IMR-90 (cell line): ENCODE measurements at regions not wholly inside any gene's neighbourhood (a gene's known extent, or its start where the extent isn't known, plus 50 kb on each side); places are given as distances from the start of the nearest gene placed in this dataset.

Source experiments
- ATAC-seq: fragments of 200-7000 bp; cut with Tn5 transposase; 2 replicates; pipeline ENCODE4 v1.9.1; 2020; ENCODE audit warnings: low read depth, mild to moderate bottlenecking, moderate library complexity
- BruUV-seq: library from RNA; stranded (reverse); fragments of 400-500 nt; replicated peaks from 2 replicates; lab custom pipeline; 2021; lab: Mats Ljungman, UMichigan
- CTCF ChIA-PET: fragments of 300-600 bp; formaldehyde crosslinking; extraction: SDS; loops from one replicate; lab custom pipeline; 2021; ENCODE audit warnings: antibody characterized with exemption; lab: Yijun Ruan, JAX
- POLR2A ChIA-PET: fragments of 300-600 bp; sonication (Branson Sonifier 250); formaldehyde crosslinking; loops from one replicate; lab custom pipeline; 2022; ENCODE audit warnings: antibody characterized with exemption; ENCODE audit not compliant: unreplicated experiment; lab: Charles Lee
- DNase-seq: peaks from one replicate; pipeline ENCODE4 v3.0.0; 2013
- H2AFZ ChIP-seq: replicated peaks from 2 replicates; pipeline ENCODE3; 2013; ENCODE audit warnings: low read length, mild to moderate bottlenecking; ENCODE audit not compliant: poor library complexity
- H2AK5ac ChIP-seq: 2 replicates; pipeline ENCODE4 v1.6.1; 2013; ENCODE audit warnings: low read depth, low read length, inconsistent platforms
- H2AK9ac ChIP-seq: replicated peaks from 2 replicates; pipeline ENCODE3; 2013; ENCODE audit warnings: mild to moderate bottlenecking, low read depth, low read length, moderate library complexity; ENCODE audit not compliant: poor library complexity
- H2BK120ac ChIP-seq: 2 replicates; pipeline ENCODE4 v1.6.1; 2013; ENCODE audit warnings: low read depth, low read length, inconsistent platforms
- H2BK15ac ChIP-seq: 3 replicates; pipeline ENCODE4 v1.6.1; 2013; ENCODE audit warnings: low read depth, low read length, inconsistent platforms
- H2BK20ac ChIP-seq: 2 replicates; pipeline ENCODE4 v1.6.1; 2013; ENCODE audit warnings: low read depth, mild to moderate bottlenecking, inconsistent platforms, low read length, moderate library complexity
- H2BK5ac ChIP-seq: 2 replicates; pipeline ENCODE4 v1.6.1; 2013; ENCODE audit warnings: mild to moderate bottlenecking, low read depth, low read length, inconsistent platforms; ENCODE audit not compliant: poor library complexity, severe bottlenecking
- H3K14ac ChIP-seq: replicated peaks from 2 replicates; pipeline ENCODE4 v1.6.1; 2013; ENCODE audit warnings: low read depth, low read length, inconsistent platforms
- H3K18ac ChIP-seq: 2 replicates; pipeline ENCODE4 v1.6.1; 2013; ENCODE audit warnings: low read depth, low read length, control low read depth
- H3K23ac ChIP-seq: 2 replicates; pipeline ENCODE4 v1.6.1; 2013; ENCODE audit warnings: low read depth, low read length, inconsistent platforms
- H3K27ac ChIP-seq: 2 replicates; pipeline ENCODE4 v1.5.1; 2013; ENCODE audit warnings: mild to moderate bottlenecking, control low read depth, low read length; ENCODE audit not compliant: insufficient read depth
- H3K27me3 ChIP-seq: 2 replicates; pipeline ENCODE4 v1.6.1; 2013; ENCODE audit warnings: low read length; ENCODE audit not compliant: control insufficient read depth, insufficient read depth
- H3K36me3 ChIP-seq: 2 replicates; pipeline ENCODE4 v1.6.1; 2013; ENCODE audit warnings: low read length, mixed read lengths; ENCODE audit not compliant: control insufficient read depth, insufficient read depth
- H3K4ac ChIP-seq: 2 replicates; pipeline ENCODE4 v1.6.1; 2013; ENCODE audit warnings: low read depth, low read length, inconsistent platforms
- H3K4me1 ChIP-seq: 2 replicates; pipeline ENCODE4 v1.6.1; 2013; ENCODE audit warnings: low read length, mixed read lengths; ENCODE audit not compliant: control insufficient read depth, insufficient read depth
- H3K4me2 ChIP-seq: 2 replicates; pipeline ENCODE4 v1.6.1; 2013; ENCODE audit warnings: low read depth, mild to moderate bottlenecking, control low read depth, low read length, moderate library complexity
- H3K4me3 ChIP-seq: 2 replicates; pipeline ENCODE4 v1.5.1; 2013; ENCODE audit warnings: low read depth, mild to moderate bottlenecking, control low read depth, low read length, moderate library complexity; ENCODE audit not compliant: insufficient read depth
- H3K56ac ChIP-seq: 2 replicates; pipeline ENCODE4 v1.6.1; 2013; ENCODE audit warnings: low read length, inconsistent platforms; ENCODE audit not compliant: insufficient read depth; ENCODE audit errors: extremely low read depth
- H3K79me1 ChIP-seq, 2 experiments: 2 replicates each; pipeline ENCODE4 v1.6.1; 2013; ENCODE audit warnings: low read length in 2 of 2, inconsistent platforms in 1 of 2, low read depth in 1 of 2
- H3K9ac ChIP-seq: 2 replicates; pipeline ENCODE4 v1.6.1; 2013; ENCODE audit warnings: low read depth, low read length, control low read depth
- H3K9me1 ChIP-seq: 2 replicates; pipeline ENCODE4 v1.6.1; 2013; ENCODE audit warnings: low read length, inconsistent platforms; ENCODE audit not compliant: insufficient read depth
- H3K9me3 ChIP-seq: 2 replicates; pipeline ENCODE4 v1.6.1; 2013; ENCODE audit warnings: low read length; ENCODE audit not compliant: control insufficient read depth, insufficient read depth
- H4K20me1 ChIP-seq: 2 replicates; pipeline ENCODE4 v1.6.1; 2013; ENCODE audit warnings: low read length, inconsistent platforms; ENCODE audit not compliant: insufficient read depth
- H4K5ac ChIP-seq: 2 replicates; pipeline ENCODE4 v1.6.1; 2013; ENCODE audit warnings: mild to moderate bottlenecking, low read depth, low read length, control low read depth
- H4K8ac ChIP-seq, 2 experiments: 2 replicates each; pipeline ENCODE4 v1.6.1; 2013; ENCODE audit warnings: low read depth in 2 of 2, low read length in 2 of 2, control low read depth in 1 of 2, inconsistent platforms in 1 of 2
- H4K91ac ChIP-seq: 2 replicates; pipeline ENCODE4 v1.6.1; 2013; ENCODE audit warnings: low read depth, low read length, inconsistent platforms; ENCODE audit not compliant: insufficient read depth
- CTCF ChIP-seq: conservative IDR thresholded peaks from 2 replicates; pipeline ENCODE4 v1.5.1; 2012; ENCODE audit warnings: mild to moderate bottlenecking, low read depth, low read length, improper control_type of control experiment
- POLR2A ChIP-seq: IDR thresholded peaks from 2 replicates; pipeline ENCODE4 v1.6.1; 2012; ENCODE audit warnings: mild to moderate bottlenecking, low read depth, low read length
- RAD21 ChIP-seq: IDR thresholded peaks from 2 replicates; pipeline ENCODE4 v1.6.1; 2012; ENCODE audit warnings: low read length, improper control_type of control experiment
- RCOR1 ChIP-seq: IDR thresholded peaks from 2 replicates; pipeline ENCODE4 v1.6.1; 2012; ENCODE audit warnings: mild to moderate bottlenecking, low read length, improper control_type of control experiment; ENCODE audit not compliant: insufficient replicate concordance
- dilution Hi-C: fragments of 300-500 bp; cut with HindIII; formaldehyde crosslinking; loops from one replicate; pipeline ENCODE4 v1.14.3; 2018; ENCODE audit warnings: low sequenced_read_pairs; ENCODE audit not compliant: unreplicated experiment
- in situ Hi-C: fragments of 300-500 bp; cut with MboI; formaldehyde crosslinking; loops from 3 replicates; pipeline ENCODE4 v1.14.3; 2019; ENCODE audit warnings: low sequenced_read_pairs, inconsistent platforms, mixed read lengths
- intact Hi-C: fragments of 100-400 bp; cut with micrococcal nuclease; formaldehyde crosslinking; loops from 2 replicates; pipeline ENCODE4 v1.10.0; 2022

- H4K5ac ChIP-seq, result no peak overlapping the region
- POLR2A ChIA-PET, result no interaction called here
- no peak overlapping the region for H3K4ac ChIP-seq
- H3K9me1 ChIP-seq, result no peaks in the 10 kb centered on the region
- BruUV-seq, result no TSS peak
- no peak for TF ChIP-seq RAD21
- TF ChIP-seq POLR2A, result no peak
- TF ChIP-seq CTCF, result no peak
- TF ChIP-seq RCOR1, result no peak
- H2BK15ac ChIP-seq, result no peak overlapping the region
- H3K4me3 ChIP-seq, result no peak overlapping the region
- in situ Hi-C loops (loop anchor here (10.0 kb wide), 2 partner anchors 478 to 1148 kb away; no protein-coding TSS in a partner anchor), dilution Hi-C loops (no loop called here), intact Hi-C loops (no loop called here)
- H3K23ac ChIP-seq, result no peak overlapping the region
- H2AK5ac ChIP-seq, result no peak overlapping the region
- ATAC-seq (no peak), DNase-seq (no peak)
- no peak overlapping the region for H2BK20ac ChIP-seq
- no peak overlapping the region for H2AFZ ChIP-seq
- no peaks in the 10 kb centered on the region for H3K36me3 ChIP-seq
- no peaks in the 10 kb centered on the region for H3K9me3 ChIP-seq
- H3K4me1 ChIP-seq, result no peaks in the 10 kb centered on the region
- no peak overlapping the region for H2BK120ac ChIP-seq
- H3K9ac ChIP-seq, result no peak overlapping the region
- H3K18ac ChIP-seq, result no peak overlapping the region
- no peaks in the 10 kb centered on the region for H4K20me1 ChIP-seq
- no peak overlapping the region for H4K91ac ChIP-seq
- no peak overlapping the region for H4K8ac ChIP-seq
- CTCF ChIA-PET, result no interaction called here
- H3K27me3 ChIP-seq, result no peaks in the 10 kb centered on the region
- H3K27ac ChIP-seq, result no peak overlapping the region
- no peak overlapping the region for H3K14ac ChIP-seq
- H2BK5ac ChIP-seq, result no peak overlapping the region
- no peak overlapping the region for H3K4me2 ChIP-seq
- H2AK9ac ChIP-seq, result no peak overlapping the region
- no peaks in the 10 kb centered on the region for H3K79me1 ChIP-seq
- H3K56ac ChIP-seq, result no peak overlapping the region
These were observed 459.5 kb downstream of the ANKRD50 start for GRCh38 chr4:124253080-124253479.
